Activated effector memory CD4-positive, alpha-beta T cell treated with anti-CD3 and anti-CD28 coated beads, Interleukin-2, amount 50 U/mL, for 16 hours (primary cell): ENCODE measurements at regions not wholly inside any gene's neighbourhood (a gene's known extent, or its start where the extent isn't known, plus 50 kb on each side); places are given as distances from the start of the nearest gene placed in this dataset.
"Not testable (repeated sequence)": the region's sequence is repeated elsewhere in the genome, so short reads cannot be mapped to it uniquely, and the experiment has no call there.

Experiments used
- DNase-seq: peaks from one replicate; pipeline ENCODE4 v3.0.0-alpha.2; 2020

DNA sequence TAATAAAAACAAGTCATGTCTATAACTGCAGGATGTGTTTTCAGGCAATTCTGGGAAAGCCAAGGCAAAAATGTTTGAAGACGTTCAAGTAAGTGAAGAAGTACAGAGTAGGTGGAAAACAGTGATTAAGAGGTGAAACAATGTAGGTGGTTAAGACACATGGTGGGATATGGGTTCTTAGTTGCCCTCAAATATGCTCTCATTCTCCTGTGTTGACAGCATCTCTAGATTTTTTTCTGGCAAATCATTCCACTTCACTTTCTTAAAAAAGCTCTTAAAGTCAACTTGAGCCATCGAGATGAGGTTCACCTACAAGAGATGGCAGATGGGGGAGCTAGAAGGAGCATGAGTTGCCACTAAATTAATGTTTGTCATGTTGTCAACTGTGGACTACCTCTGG is 1041.0 kb upstream of the CNTN5 start:
- DNase-seq, result no peak

DNA sequence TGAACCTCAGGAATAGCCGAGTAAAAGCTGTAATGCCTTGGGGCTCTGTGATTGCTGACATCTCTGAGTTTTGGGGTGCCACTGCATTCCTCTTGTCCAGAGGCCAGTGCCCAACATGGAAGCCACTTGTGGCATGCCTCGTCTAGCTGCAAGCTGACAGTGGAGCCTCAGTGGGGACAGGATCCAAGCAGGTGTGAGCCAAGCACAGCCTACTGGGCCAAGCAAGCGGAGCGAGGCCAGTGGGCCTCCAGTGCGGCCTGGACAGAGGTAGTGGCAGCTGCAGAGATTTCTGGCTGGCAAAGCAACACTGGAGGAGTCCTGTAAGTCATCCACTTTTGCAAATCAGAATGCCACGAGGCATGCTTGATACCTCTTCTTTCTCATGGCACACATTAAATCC is 1038.2 kb upstream of the CNTN5 start:
- DNase-seq, result no peak

DNA sequence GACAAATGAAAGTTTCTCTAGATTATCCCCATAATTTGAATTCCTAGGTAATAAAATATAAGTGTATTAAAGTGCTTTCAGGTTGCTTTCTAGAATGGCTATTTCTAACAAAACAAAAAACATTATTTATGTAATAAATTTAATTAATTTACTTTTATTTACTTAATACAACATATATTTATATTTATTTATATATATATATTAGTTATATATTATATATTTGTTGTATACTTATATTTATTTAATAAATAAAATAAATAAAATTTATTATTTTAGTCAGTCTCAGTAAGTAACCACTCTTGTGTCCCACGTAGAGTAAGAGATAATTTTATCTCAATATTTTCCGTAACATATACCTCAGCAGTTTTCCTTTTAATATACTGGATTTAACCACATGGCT is 1031.6 kb upstream of the CNTN5 start:
- no peak for DNase-seq

DNA sequence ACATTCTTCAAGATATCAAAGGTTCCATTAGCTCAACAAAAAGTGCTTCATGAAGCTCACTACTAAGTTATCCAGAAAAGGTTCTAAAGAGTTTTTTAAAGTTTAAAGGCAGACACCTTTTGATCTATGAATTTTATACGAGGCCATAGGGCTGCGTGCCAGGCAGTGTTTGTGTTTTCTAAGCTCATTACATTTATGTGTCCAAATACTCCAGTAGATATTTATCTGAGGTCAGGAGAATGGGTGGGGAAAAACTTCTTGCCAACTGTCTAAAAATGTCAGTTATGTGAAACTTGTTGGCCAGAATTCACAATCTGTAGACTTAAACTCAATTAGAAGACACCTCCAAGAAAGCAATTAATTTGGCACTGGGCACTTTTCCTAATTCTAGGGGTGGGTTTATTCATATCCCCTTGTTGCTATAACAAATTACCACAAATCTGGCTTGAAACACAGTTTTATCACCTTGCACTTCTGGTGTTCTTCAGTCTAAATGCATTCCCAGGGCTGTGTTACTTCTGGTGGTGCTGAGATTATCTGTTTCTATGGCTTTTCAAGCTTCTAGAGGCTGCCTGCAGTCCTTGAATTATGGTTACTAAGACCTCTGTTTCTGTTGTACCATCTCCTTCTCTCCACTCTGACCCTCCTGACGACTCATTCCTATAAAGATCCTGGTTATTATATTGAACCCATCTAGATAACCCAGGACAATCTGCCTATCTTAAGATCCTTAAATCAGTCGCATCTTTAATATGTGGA is 1030.4 kb upstream of the CNTN5 start:
- DNase-seq, result no peak

DNA sequence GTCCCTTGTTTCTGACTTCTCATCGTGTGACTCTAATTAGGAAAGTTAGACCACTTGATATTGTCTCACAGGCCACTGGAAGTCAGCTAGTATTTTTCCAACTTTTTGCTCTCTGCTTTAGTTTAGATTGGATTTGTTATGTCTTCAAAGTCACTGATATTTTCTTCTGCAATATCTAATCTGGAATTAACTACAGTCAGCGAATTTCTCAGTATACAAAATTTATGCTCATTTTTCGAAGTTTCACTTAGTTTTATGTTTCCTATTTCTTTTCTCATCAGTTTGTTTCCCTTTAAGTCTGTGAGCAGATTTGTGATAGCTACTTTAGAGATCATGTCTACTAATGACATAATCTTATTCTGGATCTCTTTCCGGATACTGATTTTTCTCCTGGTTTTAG is 1027.2 kb upstream of the CNTN5 start:
- DNase-seq, result no peak

DNA sequence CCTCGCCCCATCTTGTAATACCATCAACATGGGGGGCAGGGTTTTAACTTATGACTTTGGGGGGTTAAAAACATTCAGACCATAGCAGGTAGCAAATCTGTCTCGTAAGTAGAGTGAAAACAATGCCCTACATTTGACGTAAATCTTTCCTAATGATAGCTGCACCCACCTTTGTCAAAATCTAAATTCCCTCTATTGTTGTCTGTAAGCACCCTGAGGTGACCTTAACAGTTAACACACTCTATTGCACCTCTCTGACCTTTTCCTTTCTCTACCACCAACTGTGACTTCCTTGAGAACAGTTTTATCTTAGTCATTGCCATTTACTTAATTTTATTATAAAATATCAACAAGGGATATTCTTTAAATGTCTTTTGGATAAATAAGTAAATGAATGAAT is 1024.9 kb upstream of the CNTN5 start:
- no peak for DNase-seq

DNA sequence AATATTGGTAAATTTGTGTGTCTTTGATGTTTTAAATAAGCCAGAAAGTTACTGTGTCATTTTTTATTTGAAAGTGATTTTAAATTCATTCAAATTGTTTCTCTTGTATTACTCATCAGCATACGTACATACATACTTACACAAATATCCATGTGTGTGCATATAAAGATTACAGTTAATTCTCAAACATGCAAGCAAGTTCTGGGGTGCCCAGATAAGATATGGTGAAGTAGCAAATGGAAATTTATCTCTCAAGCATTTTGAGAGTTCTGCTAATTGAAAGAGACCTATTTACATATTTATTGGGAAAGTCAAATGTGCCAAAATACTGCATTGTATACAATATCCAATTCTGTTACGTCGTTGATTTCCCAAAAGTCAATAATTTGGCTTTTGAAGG is 1024.0 kb upstream of the CNTN5 start:
- DNase-seq, result no peak

DNA sequence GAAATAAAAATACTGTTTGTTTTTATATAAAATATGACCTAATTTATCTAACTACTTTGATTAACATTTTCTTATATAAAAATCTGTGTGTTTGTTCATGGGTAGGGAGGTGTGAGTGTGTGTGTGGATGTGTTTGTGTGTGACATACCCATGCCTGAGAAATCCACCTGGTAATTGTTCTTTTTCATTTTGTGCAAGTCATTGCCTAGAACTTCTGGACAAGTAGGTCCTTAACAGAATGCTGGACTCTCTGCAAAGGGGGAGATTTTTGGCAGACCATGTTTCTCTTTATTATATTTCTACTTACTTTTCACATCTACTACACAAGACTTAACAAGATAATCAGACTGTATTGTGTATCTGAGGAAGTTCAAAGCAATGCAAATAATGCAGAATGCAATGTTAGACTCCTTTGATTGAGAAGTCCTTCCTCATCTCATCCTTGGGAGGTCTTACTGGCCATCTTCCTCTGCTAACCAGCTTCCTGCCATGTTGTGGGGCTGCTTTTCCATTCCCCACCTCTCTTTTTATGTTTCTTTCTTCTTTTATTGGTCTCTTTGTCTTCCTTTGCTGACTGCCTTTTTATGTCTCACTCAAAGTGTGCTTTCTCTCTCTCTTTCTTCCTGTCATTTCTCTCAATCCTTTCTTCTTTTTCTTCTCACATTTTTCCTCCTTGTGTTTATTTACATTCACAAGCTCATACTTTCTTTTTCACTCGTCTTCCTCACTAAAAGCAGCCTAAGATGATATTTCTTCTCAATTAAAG is 1017.0 kb upstream of the CNTN5 start:
- DNase-seq, result no peak

DNA sequence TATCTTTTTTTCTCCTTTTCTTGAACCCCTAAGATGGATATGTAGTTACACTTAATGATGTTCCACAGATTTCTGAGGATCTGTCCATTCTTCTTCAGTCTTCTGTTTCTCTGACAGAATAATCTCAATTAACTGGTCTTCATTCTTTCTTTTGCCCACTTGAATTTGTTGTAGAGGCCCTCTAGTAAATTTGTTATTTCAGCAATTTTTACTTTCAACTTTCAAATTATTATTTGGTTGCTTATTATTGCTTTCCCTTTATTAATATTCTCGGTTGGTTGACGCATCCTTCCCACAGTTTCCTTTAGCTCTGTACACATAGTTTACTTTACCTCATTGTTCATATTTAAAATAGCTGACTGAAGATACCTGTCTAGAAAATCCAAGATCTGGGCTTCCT is 1013.7 kb upstream of the CNTN5 start:
- no peak for DNase-seq

DNA sequence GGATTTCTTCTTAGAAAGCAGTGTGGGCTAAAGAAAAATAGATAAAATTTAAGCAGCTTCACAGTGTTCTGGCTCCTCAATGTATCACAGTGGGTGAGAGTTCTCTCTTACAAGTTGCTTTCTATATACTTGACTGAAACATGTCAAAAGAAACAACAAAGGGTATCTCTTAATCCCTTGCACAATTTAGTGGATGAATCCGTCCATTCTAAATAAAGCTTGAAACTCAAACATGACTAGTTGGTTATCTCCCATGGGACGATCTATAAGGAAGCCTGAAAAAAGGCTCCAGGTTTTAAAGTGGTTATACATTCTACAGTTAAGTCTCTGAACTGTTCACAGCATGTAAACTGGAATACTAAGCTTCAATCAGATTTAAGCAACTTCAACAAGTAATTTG is 993.1 kb upstream of the CNTN5 start:
- DNase-seq, result no peak

DNA sequence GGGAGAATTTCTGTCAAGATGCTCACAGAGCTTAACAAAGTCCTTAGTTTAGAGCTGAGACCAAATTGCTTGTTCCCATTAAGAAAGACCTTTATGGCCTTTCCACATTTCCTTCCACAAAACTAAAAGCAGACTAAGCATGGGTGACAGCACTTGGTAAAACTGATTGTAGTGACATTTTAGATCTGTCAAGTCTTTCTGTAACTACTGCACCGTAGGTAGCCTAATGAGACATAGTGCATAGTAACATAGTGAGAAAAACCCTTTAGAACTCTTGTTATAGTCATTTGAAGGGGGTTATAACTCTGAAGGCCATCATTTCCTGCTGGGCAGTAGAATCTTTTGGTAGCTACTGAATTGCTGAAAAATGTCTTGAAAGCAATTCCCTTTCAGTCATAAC is 990.9 kb upstream of the CNTN5 start:
- no peak for DNase-seq

DNA sequence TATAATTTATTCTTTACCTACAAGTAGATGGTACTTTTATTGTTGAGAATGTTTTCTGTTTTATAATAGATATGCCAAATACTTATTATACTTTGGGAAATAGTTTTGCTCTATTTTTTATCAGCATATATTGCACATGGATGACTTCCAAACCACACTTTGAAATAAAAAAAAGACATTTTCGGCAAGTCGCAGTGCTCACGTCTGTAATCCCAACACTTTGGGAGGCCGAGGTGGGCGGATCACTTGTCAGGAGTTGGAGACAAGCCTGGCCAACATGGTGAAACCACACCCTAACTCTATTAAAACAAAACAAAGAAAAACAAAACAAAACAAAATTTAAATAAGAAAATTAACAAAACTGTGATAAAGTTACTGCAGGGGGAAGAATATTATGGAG is 983.9 kb upstream of the CNTN5 start:
- DNase-seq, result no peak

DNA sequence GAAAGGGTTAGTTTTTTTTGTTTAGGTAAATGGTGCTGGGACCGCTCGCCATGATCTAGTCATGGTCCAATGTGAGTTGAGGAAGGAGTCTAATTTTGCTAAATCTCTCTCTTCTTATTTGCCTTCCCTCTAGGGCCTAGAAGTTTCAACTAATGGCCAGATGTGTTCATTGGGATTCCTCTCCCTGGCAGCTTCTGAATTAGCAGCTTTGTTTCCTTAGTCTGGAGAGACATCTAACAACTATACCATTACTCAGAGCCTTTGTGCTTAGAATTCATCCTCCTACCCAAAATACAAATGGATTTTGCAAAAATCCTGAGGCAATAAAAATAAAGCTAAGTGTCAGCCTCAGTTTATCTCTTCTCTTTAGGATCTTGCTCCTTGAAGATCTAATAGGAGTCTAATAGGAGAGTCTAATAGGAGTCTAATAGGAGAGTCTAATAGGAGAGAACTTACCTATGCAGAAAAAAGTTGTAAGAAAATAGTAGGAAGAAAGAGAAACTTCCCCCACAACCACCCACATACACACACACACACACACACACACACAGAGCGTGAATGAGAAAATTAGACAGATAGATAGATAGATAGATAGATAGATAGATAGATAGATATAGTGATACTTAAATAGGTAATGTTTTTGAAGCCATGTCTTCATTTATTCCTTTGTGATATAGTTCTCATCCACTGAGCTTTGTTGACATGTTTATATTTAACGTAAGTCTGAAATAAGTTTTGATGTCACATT is 980.5 kb upstream of the CNTN5 start:
- DNase-seq, result no peak

DNA sequence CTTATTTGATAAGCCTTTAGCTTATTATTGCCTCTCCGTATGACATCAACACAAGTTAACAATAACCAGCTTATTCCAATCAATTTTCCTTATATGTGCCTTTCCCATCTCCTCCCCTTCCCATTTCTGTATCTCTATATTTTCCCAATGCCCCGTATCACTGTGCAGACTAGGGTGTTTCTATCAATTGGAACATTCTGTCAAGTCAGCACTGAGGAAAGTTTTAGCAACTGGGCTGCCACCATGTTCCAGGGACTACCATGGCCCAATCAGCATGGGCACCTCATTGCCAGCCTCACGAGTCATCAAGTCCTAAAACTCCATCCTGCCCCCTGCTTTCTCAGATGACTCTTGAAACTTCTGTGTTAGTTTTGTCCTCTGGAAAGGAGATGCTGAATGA is 973.1 kb upstream of the CNTN5 start:
- no peak for DNase-seq

DNA sequence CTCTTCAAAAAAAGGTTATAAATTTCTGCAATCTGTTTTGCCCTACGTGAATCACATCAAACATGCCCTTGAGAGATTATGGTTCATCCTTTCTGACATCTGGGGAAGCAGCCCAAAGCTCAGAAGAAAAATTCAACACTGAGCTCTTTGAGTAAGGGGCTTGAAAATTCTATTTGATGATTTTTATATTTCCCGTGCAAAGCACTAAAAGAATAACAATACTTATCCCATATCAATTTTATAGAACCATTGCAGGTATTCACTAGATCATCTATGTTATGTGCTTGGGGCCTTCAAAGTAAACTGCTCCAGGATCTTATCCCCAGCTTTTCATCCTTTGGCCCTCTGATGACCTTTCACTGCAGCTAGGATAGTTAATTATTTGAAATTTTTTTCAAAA is 966.9 kb upstream of the CNTN5 start:
- no peak for DNase-seq

DNA sequence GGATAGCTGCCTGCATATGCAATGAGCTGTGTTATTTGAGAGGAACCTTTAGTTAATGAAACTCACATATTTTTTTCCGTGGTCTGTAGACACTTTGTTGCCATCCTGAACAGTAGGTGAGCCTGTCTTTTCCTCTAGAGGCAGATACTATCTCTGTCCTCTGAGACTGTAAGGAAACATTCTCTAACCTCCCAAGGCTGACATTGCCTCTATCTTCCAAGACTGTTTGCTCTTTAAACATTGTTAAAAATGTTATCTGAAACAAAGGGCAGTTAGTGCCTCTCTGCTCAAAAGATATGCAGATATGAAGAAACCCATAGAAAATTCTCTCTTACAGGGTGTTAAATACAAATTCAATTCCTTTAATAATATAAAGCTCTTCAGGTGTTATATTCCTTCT is 963.8 kb upstream of the CNTN5 start:
- DNase-seq, result no peak

DNA sequence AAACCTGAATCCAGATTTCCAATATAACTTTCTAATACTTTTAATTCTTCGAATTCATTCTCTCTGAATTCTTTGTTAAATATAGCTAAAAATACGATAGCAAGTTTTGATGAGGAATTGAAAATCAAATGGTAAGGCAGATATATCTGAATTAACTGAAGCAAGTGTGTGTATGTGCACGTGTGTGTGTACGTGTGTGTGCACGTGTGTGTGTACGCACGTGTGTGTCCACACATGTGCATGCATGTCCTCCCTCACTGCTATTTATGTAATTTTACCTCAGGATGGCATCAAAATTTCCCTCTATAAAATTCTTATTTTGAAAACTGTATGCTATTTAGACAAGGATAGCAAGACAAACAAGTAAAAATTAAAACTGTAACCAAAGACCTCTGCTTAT is 961.3 kb upstream of the CNTN5 start:
- DNase-seq, result no peak

DNA sequence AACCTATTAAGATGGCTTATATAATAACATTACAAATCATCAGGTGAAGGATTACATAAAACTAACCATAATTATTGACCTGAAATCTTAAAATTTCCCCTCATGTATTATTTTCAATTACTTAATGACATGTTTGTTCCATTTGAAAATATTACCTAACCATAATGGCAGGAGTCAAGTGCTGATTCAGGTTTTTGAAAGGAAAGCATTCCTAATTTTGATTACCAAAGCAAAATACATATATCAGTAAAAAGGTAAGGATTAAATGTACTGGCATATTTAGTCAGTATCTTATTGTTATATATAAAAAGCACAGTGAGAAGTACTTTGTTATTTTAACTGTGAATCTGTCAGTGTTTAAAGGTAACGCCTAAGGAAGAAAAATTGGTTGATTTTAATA is 960.0 kb upstream of the CNTN5 start:
- DNase-seq, result no peak

DNA sequence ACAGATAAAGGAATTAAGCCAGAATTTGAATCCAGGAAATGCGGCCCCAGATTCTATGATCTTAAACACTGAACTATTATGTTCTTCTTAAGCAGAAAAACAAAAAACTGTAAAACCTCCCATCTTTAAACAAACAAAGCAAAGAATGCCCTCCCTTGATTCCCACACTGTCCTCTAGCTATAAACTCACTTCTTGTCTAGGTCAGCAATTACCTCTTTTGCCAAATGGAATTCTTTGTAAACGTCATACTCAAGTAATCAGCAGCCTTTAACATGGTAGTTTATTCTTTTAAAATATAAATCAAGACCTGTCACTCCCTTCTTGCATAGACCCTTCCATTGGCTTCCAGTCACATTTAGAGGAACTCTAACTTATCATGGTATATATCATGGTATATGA is 958.9 kb upstream of the CNTN5 start:
- no peak for DNase-seq

DNA sequence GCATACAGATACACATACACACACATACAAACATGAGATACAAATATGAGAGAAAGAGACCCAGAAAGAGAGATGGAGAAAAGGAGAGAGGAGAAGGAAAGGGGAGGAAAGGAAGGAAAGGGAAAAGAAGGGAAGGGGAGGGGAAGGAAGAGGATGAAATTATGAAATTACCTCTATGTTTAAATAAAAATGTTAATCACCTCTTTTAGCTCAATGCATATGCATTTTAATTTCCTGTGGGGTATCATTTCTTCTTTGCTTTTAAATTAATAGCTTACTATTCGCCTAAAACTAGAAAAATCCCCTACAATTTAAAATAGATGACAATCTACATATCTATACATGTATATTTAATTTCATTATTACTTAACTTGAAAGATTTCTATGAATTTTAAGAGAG is 958.0 kb upstream of the CNTN5 start:
- no peak for DNase-seq

DNA sequence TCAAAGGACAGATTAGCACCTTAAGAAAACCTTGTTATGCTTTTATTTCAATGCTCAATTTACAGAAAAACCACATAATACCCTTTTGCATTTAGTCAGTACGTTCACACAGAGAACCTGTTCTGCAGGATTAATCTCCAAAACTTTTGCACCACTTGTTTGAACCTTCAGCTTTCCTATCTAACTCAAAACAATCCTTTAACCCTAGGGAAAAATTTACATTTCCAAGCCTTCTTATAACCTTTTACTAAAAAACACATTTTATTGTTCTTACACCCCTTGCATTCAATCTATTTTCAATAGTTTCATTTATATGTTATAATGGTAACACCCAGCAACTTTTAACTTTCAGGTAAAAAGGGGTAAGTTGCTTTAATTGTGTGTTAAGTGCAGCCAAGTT is 952.5 kb upstream of the CNTN5 start:
- no peak for DNase-seq

DNA sequence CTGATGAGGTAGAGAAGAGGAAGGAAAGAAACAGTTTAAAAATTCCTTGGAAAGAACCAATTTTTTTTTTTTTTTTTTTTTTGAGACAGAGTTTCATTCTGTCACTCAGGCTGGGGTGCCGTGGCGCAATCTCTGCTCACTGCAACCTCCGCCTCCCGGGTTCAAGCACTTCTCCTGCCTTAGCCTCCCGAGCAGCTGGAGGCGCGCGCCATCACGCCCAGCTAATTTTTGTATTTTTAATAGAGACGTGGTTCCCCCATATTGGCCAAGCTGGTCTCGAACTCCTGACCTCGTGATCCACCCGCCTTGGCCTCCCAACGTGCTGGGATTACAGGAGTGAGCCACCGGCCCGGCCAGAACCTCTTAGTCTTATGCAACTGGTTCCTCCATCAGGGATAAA is 951.6 kb upstream of the CNTN5 start:
- not testable (repeated sequence) for DNase-seq

DNA sequence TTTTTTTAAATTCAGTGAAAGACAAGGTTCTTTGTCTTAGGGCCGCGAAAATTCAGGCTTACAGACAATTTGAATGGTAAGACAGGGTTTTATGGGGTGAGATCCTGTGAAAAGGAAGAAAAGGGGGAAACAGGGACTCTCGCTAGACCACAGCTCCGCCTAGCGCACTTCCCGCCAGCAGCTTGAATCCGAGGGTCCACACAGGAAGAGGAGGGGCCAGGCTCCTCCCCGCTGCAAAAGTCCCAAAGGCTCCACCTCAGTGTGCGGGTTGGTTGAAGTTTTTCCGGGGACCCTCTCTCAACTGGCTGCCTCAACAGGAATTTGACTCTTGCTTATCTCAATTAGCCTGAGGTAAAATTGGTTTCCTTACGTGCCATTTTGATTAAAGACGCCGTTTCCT is 950.9 kb upstream of the CNTN5 start:
- DNase-seq, result no peak

DNA sequence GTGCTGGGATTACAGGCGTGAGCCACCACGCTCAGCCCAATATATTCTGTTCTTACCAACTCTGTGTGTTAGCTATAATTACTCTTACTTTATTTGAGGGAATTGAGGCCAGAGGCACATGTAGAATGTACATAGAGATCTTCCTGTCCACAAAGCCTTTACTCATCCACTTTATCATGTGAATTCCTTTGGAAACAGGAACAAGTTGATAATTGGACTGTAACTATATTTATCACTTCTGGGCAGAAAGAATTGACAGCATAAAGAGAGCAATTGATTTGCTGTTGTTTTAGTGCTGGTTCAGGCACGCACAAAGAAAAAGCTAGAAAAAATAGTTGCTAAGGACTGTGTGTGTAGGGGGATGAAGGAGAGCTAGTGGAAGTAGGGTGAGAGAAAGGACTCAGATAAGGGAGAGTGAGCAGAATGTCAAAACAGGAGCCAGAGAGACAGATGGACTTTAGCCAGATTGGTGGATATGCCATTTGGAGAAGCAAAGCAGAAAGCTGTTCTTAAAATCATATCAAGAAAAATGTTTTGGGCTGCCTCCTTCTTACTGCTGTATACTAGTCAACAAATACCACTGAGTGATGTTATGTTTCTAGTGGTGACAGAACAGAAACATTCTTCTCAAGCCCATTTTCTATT is 929.8 kb upstream of the CNTN5 start:
- DNase-seq, result no peak
